T47D (cell line): ENCODE measurements at regions not wholly inside any gene's neighbourhood (a gene's known extent, or its start where the extent isn't known, plus 50 kb on each side); places are given as distances from the start of the nearest gene placed in this dataset.
"Not testable (repeated sequence)": the region's sequence is repeated elsewhere in the genome, so short reads cannot be mapped to it uniquely, and the experiment has no call there.

ENCODE experiments used
- DNase-seq, 2 experiments: peaks; one replicate each; pipeline versions ENCODE4 v3.0.0 to v3.0.0-alpha.2; 2011 to 2012; ENCODE audit warnings: low read depth in 1 of 2, low spot score in 1 of 2
- JUND ChIP-seq: IDR thresholded peaks from 2 replicates; pipeline ENCODE4 v1.6.1; 2012; ENCODE audit warnings: low read depth
- in situ Hi-C: cut with HindIII; loops from 2 replicates; pipeline ENCODE4 v1.10.0; 2016; ENCODE audit warnings: low sequenced_read_pairs, low pct_unique_long_range_greater_than_20kb

- in situ Hi-C loops, result no loop called here
- no peak for DNase-seq
- no peak for TF ChIP-seq JUND
Measured at GRCh38 chr3:154829929-154830328, 250.2 kb upstream of the MME start.

GRCh38 chr3:154819491-154819890 is 260.6 kb upstream of the MME start:
- TF ChIP-seq JUND, result no peak
- in situ Hi-C loops, result no loop called here
- DNase-seq, result no peak

- TF ChIP-seq JUND, result no peak
- no peak for DNase-seq
- in situ Hi-C loops, result no loop called here
Measured at GRCh38 chr3:154818676-154819255, 261.4 kb upstream of the MME start.

GRCh38 chr3:154810017-154810416 is 270.1 kb upstream of the MME start:
- in situ Hi-C loops, DNase-seq: not testable (repeated sequence)

- DNase-seq, result no peak
- TF ChIP-seq JUND, result no peak
- in situ Hi-C loops, result no loop called here
Measured at GRCh38 chr3:154801729-154802128, 278.4 kb upstream of the MME start.

- no peak for DNase-seq
- in situ Hi-C loops, result no loop called here
- TF ChIP-seq JUND, result no peak
Measured at GRCh38 chr3:154799800-154800199, 280.3 kb upstream of the MME start.

GRCh38 chr3:154795582-154795981 is 284.5 kb upstream of the MME start:
- in situ Hi-C loops, result no loop called here
- no peak for TF ChIP-seq JUND
- DNase-seq, result no peak

- in situ Hi-C loops, result no loop called here
Measured at GRCh38 chr3:154794814-154795445, 285.2 kb upstream of the MME start.

GRCh38 chr3:154794391-154794790 is 285.7 kb upstream of the MME start:
- DNase-seq, result no peak
- in situ Hi-C loops, result no loop called here
- TF ChIP-seq JUND, result no peak

More at GRCh38 chr3:154794814-154795445, 285.2 kb upstream of the MME start:
- DNase-seq, result no peak
- TF ChIP-seq JUND, result no peak

- DNase-seq, result no peak
- in situ Hi-C loops, result no loop called here
- TF ChIP-seq JUND, result no peak
Measured at GRCh38 chr3:154792828-154793227, 287.3 kb upstream of the MME start.

- in situ Hi-C loops, result no loop called here
- no peak for DNase-seq
- TF ChIP-seq JUND, result no peak
Measured at GRCh38 chr3:154791611-154792010, 288.5 kb upstream of the MME start.

- in situ Hi-C loops, result no loop called here
- TF ChIP-seq JUND, result no peak
- no peak for DNase-seq
Measured at GRCh38 chr3:154786724-154787123, 293.4 kb upstream of the MME start.

- no peak for DNase-seq
- in situ Hi-C loops, result no loop called here
- TF ChIP-seq JUND, result no peak
Measured at GRCh38 chr3:154783521-154783931, 296.6 kb upstream of the MME start.

GRCh38 chr3:154783061-154783460 is 297.1 kb upstream of the MME start:
- no peak for DNase-seq
- in situ Hi-C loops, result no loop called here
- no peak for TF ChIP-seq JUND
